HG02870 (cell line): ENCODE measurements at regions not wholly inside any gene's neighbourhood (a gene's known extent, or its start where the extent isn't known, plus 50 kb on each side); places are given as distances from the start of the nearest gene placed in this dataset.

Source experiments
- ATAC-seq: cut with Tn5 transposase; IDR thresholded peaks from one replicate; pipeline ENCODE4 v1.9.1; 2021; ENCODE audit warnings: mild to moderate bottlenecking, moderate library complexity; ENCODE audit not compliant: unreplicated experiment

- no peak for ATAC-seq
These were observed 206.4 kb upstream of the LYPLAL1 start for GRCh38 chr1:218967254-218967653.

GRCh38 chr1:218967836-218968235, 205.8 kb upstream of the LYPLAL1 start:
- ATAC-seq = no peak

- no peak for ATAC-seq
These were observed 204.7 kb upstream of the LYPLAL1 start for GRCh38 chr1:218969006-218969405.

- ATAC-seq = no peak
These were observed 203.2 kb upstream of the LYPLAL1 start for GRCh38 chr1:218970397-218970990.

GRCh38 chr1:218971156-218971555, 202.5 kb upstream of the LYPLAL1 start:
- ATAC-seq = no peak

- ATAC-seq = no peak
These were observed 192.8 kb upstream of the LYPLAL1 start for GRCh38 chr1:218980881-218981280.

- no peak for ATAC-seq
These were observed 191.2 kb upstream of the LYPLAL1 start for GRCh38 chr1:218982482-218982881.

GRCh38 chr1:218983433-218983832, 190.2 kb upstream of the LYPLAL1 start:
- ATAC-seq = no peak

GRCh38 chr1:218983848-218984247, 189.8 kb upstream of the LYPLAL1 start:
- no peak for ATAC-seq

- no peak for ATAC-seq
These were observed 188.2 kb upstream of the LYPLAL1 start for GRCh38 chr1:218985424-218985984.

- ATAC-seq = no peak
These were observed 186.9 kb upstream of the LYPLAL1 start for GRCh38 chr1:218986816-218987215.

GRCh38 chr1:218990019-218990418, 183.7 kb upstream of the LYPLAL1 start:
- no peak for ATAC-seq

GRCh38 chr1:218991089-218991488, 182.6 kb upstream of the LYPLAL1 start:
- no peak for ATAC-seq

GRCh38 chr1:218994615-218995014, 179.1 kb upstream of the LYPLAL1 start:
- no peak for ATAC-seq

- ATAC-seq = no peak
These were observed 178.5 kb upstream of the LYPLAL1 start for GRCh38 chr1:218995091-218995665.

GRCh38 chr1:218996362-218996761, 177.3 kb upstream of the LYPLAL1 start:
- ATAC-seq = no peak

- no peak for ATAC-seq
These were observed 173.7 kb upstream of the LYPLAL1 start for GRCh38 chr1:219000005-219000404.

- ATAC-seq = no peak
These were observed 173.0 kb upstream of the LYPLAL1 start for GRCh38 chr1:219000631-219001030.

GRCh38 chr1:219010720-219011119, 163.0 kb upstream of the LYPLAL1 start:
- no peak for ATAC-seq

- no peak for ATAC-seq
These were observed 153.3 kb upstream of the LYPLAL1 start for GRCh38 chr1:219020386-219020785.

GRCh38 chr1:219020846-219021245, 152.8 kb upstream of the LYPLAL1 start:
- ATAC-seq = no peak

- ATAC-seq = no peak
These were observed 146.5 kb upstream of the LYPLAL1 start for GRCh38 chr1:219027146-219027673.
